Glutamatergic neuron (in vitro differentiated cells): ENCODE measurements at regions not wholly inside any gene's neighbourhood (a gene's known extent, or its start where the extent isn't known, plus 50 kb on each side); places are given as distances from the start of the nearest gene placed in this dataset.
A peak's percentile ranks its signal among the peaks of the same experiment; 100 is the strongest.

ENCODE experiments used
- DNase-seq: peaks from one replicate; pipeline ENCODE4 v3.0.0; 2022
- H3K27ac Mint-ChIP-seq: one replicate; pipeline ENCODE4 v1.8.0; 2020; ENCODE audit warnings: mild to moderate bottlenecking, mixed read lengths, inconsistent platforms; ENCODE audit not compliant: unreplicated experiment
- H3K27me3 Mint-ChIP-seq: one replicate; pipeline ENCODE4 v1.8.0; 2020; ENCODE audit warnings: mild to moderate bottlenecking, moderate library complexity, mixed read lengths, inconsistent platforms; ENCODE audit not compliant: unreplicated experiment
- H3K36me3 Mint-ChIP-seq: one replicate; pipeline ENCODE4 v1.8.0; 2020; ENCODE audit warnings: mild to moderate bottlenecking, mixed read lengths, inconsistent platforms; ENCODE audit not compliant: unreplicated experiment
- H3K4me1 Mint-ChIP-seq: one replicate; pipeline ENCODE4 v1.8.0; 2020; ENCODE audit warnings: mild to moderate bottlenecking, low read depth, mixed read lengths, inconsistent platforms; ENCODE audit not compliant: unreplicated experiment
- H3K4me3 Mint-ChIP-seq: one replicate; pipeline ENCODE4 v1.8.0; 2020; ENCODE audit warnings: mild to moderate bottlenecking, mixed read lengths, inconsistent platforms; ENCODE audit not compliant: unreplicated experiment
- H3K9me3 Mint-ChIP-seq: one replicate; pipeline ENCODE4 v1.8.0; 2020; ENCODE audit warnings: mild to moderate bottlenecking, moderate library complexity, mixed read lengths, inconsistent platforms; ENCODE audit not compliant: unreplicated experiment
- CTCF ChIP-seq: fragments of 200-600 bp; sonication (generic); IDR thresholded peaks from one replicate; pipeline ENCODE4 v1.5.0; 2021; ENCODE audit not compliant: partially characterized antibody, unreplicated experiment

GRCh38 chr13:58883405-58883804 lies 1251.9 kb downstream of the PCDH17 start:
- Mint-ChIP-seq H3K4me3 (no peak overlapping the region), H3K27me3 (no peaks in the 10 kb centered on the region), H3K27ac (no peak overlapping the region), H3K36me3 (no peaks in the 10 kb centered on the region), H3K9me3 (no peaks in the 10 kb centered on the region), H3K4me1 (peaks cover 12% of the 10 kb centered on the region)
- no peak for TF ChIP-seq CTCF
- no peak for DNase-seq

GRCh38 chr13:58884353-58885209 lies 1253.0 kb downstream of the PCDH17 start:
- H3K36me3 Mint-ChIP-seq: no peaks in the 10 kb centered on the region
- peak overlapping the region; percentile 5 for H3K27ac Mint-ChIP-seq
- H3K9me3 Mint-ChIP-seq: no peaks in the 10 kb centered on the region
- no peak for TF ChIP-seq CTCF
- H3K27me3 Mint-ChIP-seq: no peaks in the 10 kb centered on the region
- H3K4me1 Mint-ChIP-seq: peaks cover 12% of the 10 kb centered on the region
- no peak for DNase-seq
- H3K4me3 Mint-ChIP-seq: no peak overlapping the region

- H3K4me3 Mint-ChIP-seq: no peak overlapping the region
- no peak for TF ChIP-seq CTCF
- no peaks in the 10 kb centered on the region for H3K9me3 Mint-ChIP-seq
- H3K27me3 Mint-ChIP-seq: no peaks in the 10 kb centered on the region
- no peaks in the 10 kb centered on the region for H3K36me3 Mint-ChIP-seq
- H3K27ac Mint-ChIP-seq: no peak overlapping the region
- DNase-seq: no peak
- H3K4me1 Mint-ChIP-seq: peaks cover 11% of the 10 kb centered on the region
Observed at GRCh38 chr13:58889474-58889873, 1257.9 kb downstream of the PCDH17 start.

GRCh38 chr13:58893396-58893795 lies 1261.9 kb downstream of the PCDH17 start:
- DNase-seq: no peak
- Mint-ChIP-seq H3K36me3 (no peaks in the 10 kb centered on the region), H3K4me1 (peaks cover 5% of the 10 kb centered on the region), H3K27me3 (no peaks in the 10 kb centered on the region), H3K9me3 (no peaks in the 10 kb centered on the region), H3K27ac (no peak overlapping the region), H3K4me3 (no peak overlapping the region)
- TF ChIP-seq CTCF: no peak

GRCh38 chr13:58906329-58907007 lies 1257.3 kb downstream of the DIAPH3 start:
- TF ChIP-seq CTCF: no peak
- H3K27me3 Mint-ChIP-seq: no peaks in the 10 kb centered on the region
- peaks cover 2% of the 10 kb centered on the region for H3K4me1 Mint-ChIP-seq
- no peak overlapping the region for H3K27ac Mint-ChIP-seq
- H3K36me3 Mint-ChIP-seq: peaks cover 4% of the 10 kb centered on the region
- no peak overlapping the region for H3K4me3 Mint-ChIP-seq
- DNase-seq: no peak
- peaks cover 3% of the 10 kb centered on the region for H3K9me3 Mint-ChIP-seq
